Esophagus muscularis mucosa (tissue), 4 donors: ENCODE measurements at regions not wholly inside any gene's neighbourhood (a gene's known extent, or its start where the extent isn't known, plus 50 kb on each side); places are given as distances from the start of the nearest gene placed in this dataset.

Experiments used
- DNase-seq: peaks from one replicate; pipeline ENCODE4 v3.0.0-alpha.2; 2017; ENCODE audit errors: extremely low spot score
- H3K27ac ChIP-seq, 4 donors: fragments of 200-600 bp; sonication (generic); replicated peaks in 1 of 4; 1 replicate in 3 of 4; 2 replicates in 1 of 4; pipeline ENCODE4 v1.5.1; 2016 to 2019; ENCODE audit warnings: mild to moderate bottlenecking in 1 of 4
- H3K27me3 ChIP-seq, 4 donors: fragments of 200-600 bp; sonication (generic); one replicate each; pipeline versions ENCODE4 v1.5.1 to v1.6.0; 2016 to 2019
- H3K36me3 ChIP-seq, 4 donors: fragments of 200-600 bp; sonication (generic); one replicate each; pipeline ENCODE4 v1.5.1; 2016 to 2019
- H3K4me1 ChIP-seq, 4 donors: fragments of 200-600 bp; sonication (generic); one replicate each; pipeline ENCODE4 v1.5.1; 2016 to 2019
- H3K4me3 ChIP-seq, 4 donors: fragments of 200-600 bp; sonication (generic); 1 replicate in 2 of 4; 2 replicates in 2 of 4; pipeline ENCODE4 v1.5.1; 2016 to 2019; ENCODE audit warnings: mild to moderate bottlenecking in 4 of 4, moderate library complexity in 1 of 4
- H3K9me3 ChIP-seq, 4 donors: fragments of 200-600 bp; sonication (generic); 1 replicate in 3 of 4; 2 replicates in 1 of 4; pipeline ENCODE4 v1.5.1; 2016 to 2019
- EP300 ChIP-seq: sonication (generic); formaldehyde crosslinking; IDR thresholded peaks from one replicate; pipeline ENCODE4 v1.6.1; 2017; ENCODE audit warnings: antibody characterized with exemption
- POLR2A ChIP-seq: fragments of 450-650 bp; IDR thresholded peaks from one replicate; pipeline ENCODE4 v1.6.1; 2017; ENCODE audit warnings: antibody characterized with exemption, moderate library complexity, mild to moderate bottlenecking, low read depth
- POLR2AphosphoS5 ChIP-seq, 2 donors: sonication (generic); formaldehyde crosslinking; IDR thresholded peaks; one replicate each; pipeline ENCODE4 v1.6.1; 2017; ENCODE audit warnings: antibody characterized with exemption in 2 of 2
- WGBS: methylation state at CpG from one replicate; pipeline ENCODE4 v1.1.5; 2018; 5-methylcytosine and 5-hydroxymethylcytosine counted together
- intact Hi-C: fragments of 100-400 bp; cut with DNase I; formaldehyde crosslinking; loops from one replicate; pipeline ENCODE4 v1.15.1; 2023
- TF ChIP-seq, protein P1 (sequence below), 3 experiments: fragments of 200-600 bp in 2 of 3; fragments of 450-650 bp in 1 of 3; sonication (generic) in 2 of 3; IDR thresholded peaks; one replicate each; pipeline ENCODE4 v1.5.1; 2017 to 2019; ENCODE audit warnings: antibody characterized with exemption in 3 of 3, mild to moderate bottlenecking in 2 of 3, moderate library complexity in 1 of 3

DNA sequence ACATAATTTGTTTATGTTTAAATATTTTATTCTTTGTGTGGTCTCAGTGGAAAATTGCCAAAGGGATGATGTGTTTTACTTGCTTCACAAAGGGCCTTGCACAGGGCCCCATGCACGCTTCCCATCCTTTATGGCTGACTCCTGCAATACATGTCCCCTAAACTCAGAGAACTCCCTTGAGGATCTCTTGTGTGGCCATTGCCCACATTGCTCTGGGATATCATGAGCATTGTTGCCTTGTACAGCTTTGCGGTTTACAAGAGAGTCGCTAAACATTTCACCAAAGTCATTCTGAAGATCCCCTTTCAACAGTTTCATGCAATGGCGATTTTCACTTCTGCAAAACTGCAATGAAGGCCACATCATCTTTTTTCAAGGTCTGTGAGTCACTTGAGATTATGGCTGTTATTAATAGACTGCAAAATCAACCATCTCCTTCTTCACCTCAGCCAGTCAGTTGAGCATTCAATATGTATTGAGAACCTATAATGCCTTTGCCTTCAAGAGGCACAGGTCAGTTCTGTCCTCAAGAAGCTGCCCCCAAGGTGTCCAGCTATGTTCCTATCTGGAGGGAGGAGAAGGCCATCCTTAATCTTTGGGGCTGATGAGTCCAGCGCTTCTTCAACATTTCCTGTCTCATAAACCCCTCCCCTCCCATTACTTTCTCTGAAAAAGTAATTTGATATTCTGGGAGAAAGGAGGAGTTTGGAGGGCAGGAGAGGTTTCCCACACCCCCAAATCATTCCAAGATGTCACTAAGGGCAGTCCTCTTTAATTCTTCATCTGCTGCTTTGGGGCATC is 108.1 kb downstream of the CCDC71L start:
- Histone ChIP-seq H3K27ac (no peak overlapping the region), H3K27me3 (no peaks in the 10 kb centered on the region), H3K36me3 (no peaks in the 10 kb centered on the region), H3K4me1 (no peaks in the 10 kb centered on the region), H3K4me3 (no peak overlapping the region), H3K9me3 (peaks cover 0 to 4% (median 0%) of the 10 kb centered on the region in 4 donors)
- DNase-seq = no peak
- TF ChIP-seq POLR2AphosphoS5 (IDR thresholded peaks at IDR 0.05) = no peak
- TF ChIP-seq POLR2A = no peak
- no peak for TF ChIP-seq EP300
- TF ChIP-seq, protein P1, sequence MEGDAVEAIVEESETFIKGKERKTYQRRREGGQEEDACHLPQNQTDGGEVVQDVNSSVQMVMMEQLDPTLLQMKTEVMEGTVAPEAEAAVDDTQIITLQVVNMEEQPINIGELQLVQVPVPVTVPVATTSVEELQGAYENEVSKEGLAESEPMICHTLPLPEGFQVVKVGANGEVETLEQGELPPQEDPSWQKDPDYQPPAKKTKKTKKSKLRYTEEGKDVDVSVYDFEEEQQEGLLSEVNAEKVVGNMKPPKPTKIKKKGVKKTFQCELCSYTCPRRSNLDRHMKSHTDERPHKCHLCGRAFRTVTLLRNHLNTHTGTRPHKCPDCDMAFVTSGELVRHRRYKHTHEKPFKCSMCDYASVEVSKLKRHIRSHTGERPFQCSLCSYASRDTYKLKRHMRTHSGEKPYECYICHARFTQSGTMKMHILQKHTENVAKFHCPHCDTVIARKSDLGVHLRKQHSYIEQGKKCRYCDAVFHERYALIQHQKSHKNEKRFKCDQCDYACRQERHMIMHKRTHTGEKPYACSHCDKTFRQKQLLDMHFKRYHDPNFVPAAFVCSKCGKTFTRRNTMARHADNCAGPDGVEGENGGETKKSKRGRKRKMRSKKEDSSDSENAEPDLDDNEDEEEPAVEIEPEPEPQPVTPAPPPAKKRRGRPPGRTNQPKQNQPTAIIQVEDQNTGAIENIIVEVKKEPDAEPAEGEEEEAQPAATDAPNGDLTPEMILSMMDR (IDR thresholded peaks at IDR 0.05) = no peak
- 86% methylated on average over 5 of the region's 5 CpGs for WGBS
- intact Hi-C loops = no loop called here

DNA sequence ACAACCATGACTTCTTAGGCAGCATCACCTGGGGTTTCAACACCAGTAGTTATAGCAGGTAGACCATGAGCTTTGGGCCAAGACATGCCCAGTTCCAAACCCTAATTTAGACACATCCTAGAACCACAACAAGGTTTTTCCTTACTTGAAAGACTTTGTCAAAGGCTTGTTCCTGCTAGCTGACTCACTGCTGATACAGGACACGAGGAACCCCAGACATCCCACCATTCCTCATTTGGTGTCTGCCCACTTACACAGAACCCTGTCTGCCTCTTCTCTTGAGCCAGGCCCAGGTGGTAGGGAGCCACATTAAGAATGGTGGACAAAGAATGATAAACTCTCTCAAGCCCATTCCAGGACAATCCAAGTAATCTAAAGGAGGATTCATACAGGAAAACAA is 109.0 kb downstream of the CCDC71L start:
- Histone ChIP-seq H3K27me3 (no peaks in the 10 kb centered on the region), H3K9me3 (peaks cover 0 to 4% (median 0%) of the 10 kb centered on the region in 4 donors), H3K36me3 (no peaks in the 10 kb centered on the region), H3K4me1 (no peaks in the 10 kb centered on the region), H3K27ac (no peak overlapping the region), H3K4me3 (no peak overlapping the region)
- WGBS = 83% methylated on average over 1 of the region's 1 CpG
- intact Hi-C loops = no loop called here
- DNase-seq = no peak
- TF ChIP-seq EP300 (no peak), POLR2AphosphoS5 (IDR thresholded peaks at IDR 0.05) (no peak), POLR2A (no peak)
- TF ChIP-seq, protein P1 (IDR thresholded peaks at IDR 0.05) = no peak

DNA sequence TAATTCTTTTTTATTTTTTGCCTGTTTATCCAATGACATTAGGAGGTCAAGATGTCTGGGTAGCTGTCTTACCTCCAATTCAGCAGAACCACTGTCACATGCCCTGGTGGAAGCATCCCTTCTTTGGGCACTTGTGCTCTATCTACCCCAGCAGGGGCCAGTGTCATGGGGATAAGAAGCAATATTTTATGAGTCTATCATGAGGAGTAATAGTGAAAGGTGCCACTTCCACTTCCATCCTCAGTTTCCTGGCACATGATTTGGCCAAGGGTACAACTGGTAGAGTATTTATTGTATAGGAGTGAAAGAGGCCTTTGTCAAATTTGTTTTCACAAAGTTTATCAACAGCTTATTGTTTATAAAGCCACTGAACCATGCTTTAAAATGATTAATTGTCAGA is 112.5 kb downstream of the CCDC71L start:
- no peak overlapping the region for H3K4me3 ChIP-seq
- H3K9me3 ChIP-seq = no peaks in the 10 kb centered on the region
- no peaks in the 10 kb centered on the region for H3K36me3 ChIP-seq
- H3K27ac ChIP-seq = no peak overlapping the region
- H3K27me3 ChIP-seq = no peaks in the 10 kb centered on the region
- intact Hi-C loops = no loop called here
- H3K4me1 ChIP-seq = peaks cover 0 to 3% (median 1%) of the 10 kb centered on the region in 4 donors
- DNase-seq = peak; percentile 45
- TF ChIP-seq EP300 = no peak
- no peak for TF ChIP-seq POLR2A
- TF ChIP-seq POLR2AphosphoS5 (IDR thresholded peaks at IDR 0.05) = no peak
- TF ChIP-seq, protein P1 (IDR thresholded peaks at IDR 0.05) = no peak

DNA sequence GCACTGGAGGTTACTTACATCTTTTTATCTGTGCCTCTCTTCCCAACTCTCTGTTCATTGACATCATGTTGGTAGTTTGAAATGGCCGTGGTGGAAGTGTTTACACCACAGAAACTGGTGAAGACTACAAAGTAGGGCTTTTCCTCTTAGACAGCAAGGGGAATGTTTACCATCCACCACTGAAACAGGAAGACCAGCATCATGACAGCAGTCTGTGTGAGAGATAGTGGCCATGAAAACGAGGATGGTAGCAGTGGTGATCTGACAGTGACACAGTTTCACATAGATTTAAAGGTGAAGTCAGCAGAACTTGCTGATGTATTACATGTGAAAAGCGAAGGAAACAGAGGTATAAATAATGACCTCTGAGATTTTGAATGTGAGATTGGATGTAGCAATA is 115.7 kb downstream of the CCDC71L start:
- intact Hi-C loops = loop anchor here (2.0 kb wide), 1 partner anchor 120 kb away; no protein-coding TSS in a partner anchor
- Histone ChIP-seq H3K27ac (no peak overlapping the region), H3K27me3 (no peaks in the 10 kb centered on the region), H3K4me1 (peaks cover 6 to 24% (median 18%) of the 10 kb centered on the region in 4 donors), H3K4me3 (no peak overlapping the region), H3K9me3 (no peaks in the 10 kb centered on the region), H3K36me3 (no peaks in the 10 kb centered on the region)
- TF ChIP-seq POLR2A = no peak
- no peak for TF ChIP-seq EP300
- no peak for TF ChIP-seq POLR2AphosphoS5 (IDR thresholded peaks at IDR 0.05)
- TF ChIP-seq, protein P1 (IDR thresholded peaks at IDR 0.05) = no peak
- DNase-seq = peak; percentile 72
- WGBS = 86% methylated on average over 3 of the region's 3 CpGs
